ENCODE measurements at regions not wholly inside any gene's neighbourhood (a gene's known extent, or its start where the extent isn't known, plus 50 kb on each side); places are given as distances from the start of the nearest gene placed in this dataset.

- H3K9me3 Mint-ChIP-seq (ENCODE audit: insufficient read depth): no peaks in the 10 kb centered on the region
- no peak overlapping the region for H3K27ac Mint-ChIP-seq
- intact Hi-C loops (cut with micrococcal nuclease): no loop called here
- Histone ChIP-seq H3K36me3 (replicated peaks in 1 of 2; ENCODE audit: control extremely low read depth in 1 of 2, control insufficient read depth in 1 of 2, extremely low read depth in 1 of 2, insufficient read depth in 2 of 2, low read length in 1 of 2) (no peaks in the 10 kb centered on the region), H3K27me3 (replicated peaks in 1 of 4; ENCODE audit: control extremely low read depth in 1 of 4, control insufficient read depth in 3 of 4, insufficient read depth in 4 of 4, low read length in 3 of 4) (no peaks in the 10 kb centered on the region), H3K4me1 (ENCODE audit: control insufficient read depth in 2 of 2, insufficient read depth in 2 of 2, low read length in 2 of 2) (no peaks in the 10 kb centered on the region), H3K79me2 (ENCODE audit: control insufficient read depth, insufficient read depth, low read length) (no peaks in the 10 kb centered on the region), H3K9me3 (ENCODE audit: control extremely low read depth in 1 of 3, control insufficient read depth in 2 of 3, insufficient read depth in 1 of 3, low read length in 2 of 3) (no peaks in the 10 kb centered on the region), H3K27ac (ENCODE audit: low read length in 2 of 2) (no peak overlapping the region), H3K4me2 (replicated peaks; ENCODE audit: low read depth, low read length, poor library complexity, severe bottlenecking) (no peak overlapping the region), H2AFZ (ENCODE audit: insufficient read depth, low read depth, low read length, poor library complexity, severe bottlenecking) (no peak overlapping the region), H3K4me3 (ENCODE audit: control extremely low read depth in 1 of 5, extremely low read depth in 1 of 5, insufficient read depth in 1 of 5, low read depth in 2 of 5, low read length in 4 of 5) (no peak overlapping the region), H3K9ac (ENCODE audit: low read length) (no peak overlapping the region), H4K20me1 (ENCODE audit: control insufficient read depth, insufficient read depth, low read length, poor library complexity, severe bottlenecking) (no peaks in the 10 kb centered on the region)
- H3K4me1 Mint-ChIP-seq: no peaks in the 10 kb centered on the region
- H3K4me3 Mint-ChIP-seq: no peak overlapping the region
- CTCF ChIA-PET: no interaction called here
- no peak for ATAC-seq (ENCODE audit: low read depth)
- no peaks in the 10 kb centered on the region for H3K27me3 Mint-ChIP-seq
- no peak for TF ChIP-seq EZH2 (IDR thresholded peaks at IDR 0.05; ENCODE audit: borderline replicate concordance, insufficient read depth, low read depth, low read length, poor library complexity, severe bottlenecking)
- DNase-seq: no peak
- POLR2A ChIA-PET: no interaction called here
Observed at GRCh38 chrX:139298437-139298836, 232.1 kb upstream of the F9 start.

- H3K36me3 ChIP-seq (replicated peaks in 1 of 2; ENCODE audit: control extremely low read depth in 1 of 2, control insufficient read depth in 1 of 2, extremely low read depth in 1 of 2, insufficient read depth in 2 of 2, low read length in 1 of 2): no peaks in the 10 kb centered on the region
- TF ChIP-seq CTCF (IDR thresholded peaks at IDR 0.05) (no peak), EZH2 (IDR thresholded peaks at IDR 0.05; ENCODE audit: borderline replicate concordance, insufficient read depth, low read depth, low read length, poor library complexity, severe bottlenecking) (no peak)
- no peaks in the 10 kb centered on the region for H3K4me1 ChIP-seq (ENCODE audit: control insufficient read depth in 2 of 2, insufficient read depth in 2 of 2, low read length in 2 of 2)
- H3K27me3 ChIP-seq (replicated peaks in 1 of 4; ENCODE audit: control extremely low read depth in 1 of 4, control insufficient read depth in 3 of 4, insufficient read depth in 4 of 4, low read length in 3 of 4): no peaks in the 10 kb centered on the region
- Mint-ChIP-seq H3K4me1 (no peaks in the 10 kb centered on the region), H3K4me3 (no peak overlapping the region), H3K27me3 (no peaks in the 10 kb centered on the region), H3K9me3 (ENCODE audit: insufficient read depth) (no peaks in the 10 kb centered on the region), H3K27ac (no peak overlapping the region)
- H3K4me2 ChIP-seq (replicated peaks; ENCODE audit: low read depth, low read length, poor library complexity, severe bottlenecking): no peak overlapping the region
- ATAC-seq (ENCODE audit: low read depth) (no peak), DNase-seq (no peak)
- WGBS (ENCODE audit: insufficient coverage): no CpG with 5 or more reads among the region's 1 CpG
- intact Hi-C loops (cut with micrococcal nuclease): no loop called here
- no peak overlapping the region for H3K9ac ChIP-seq (ENCODE audit: low read length)
- H3K27ac ChIP-seq (ENCODE audit: low read length in 2 of 2): no peak overlapping the region
- H4K20me1 ChIP-seq (ENCODE audit: control insufficient read depth, insufficient read depth, low read length, poor library complexity, severe bottlenecking): no peaks in the 10 kb centered on the region
- CTCF ChIA-PET: no interaction called here
- H3K4me3 ChIP-seq (ENCODE audit: control extremely low read depth in 1 of 5, extremely low read depth in 1 of 5, insufficient read depth in 1 of 5, low read depth in 2 of 5, low read length in 4 of 5): no peak overlapping the region
- H2AFZ ChIP-seq (ENCODE audit: insufficient read depth, low read depth, low read length, poor library complexity, severe bottlenecking): no peak overlapping the region
- no peaks in the 10 kb centered on the region for H3K9me3 ChIP-seq (ENCODE audit: control extremely low read depth in 1 of 3, control insufficient read depth in 2 of 3, insufficient read depth in 1 of 3, low read length in 2 of 3)
- no peaks in the 10 kb centered on the region for H3K79me2 ChIP-seq (ENCODE audit: control insufficient read depth, insufficient read depth, low read length)
- POLR2A ChIA-PET: no interaction called here
Observed at GRCh38 chrX:139297638-139298037, 232.9 kb upstream of the F9 start.
